ENCODE measurements at regions not wholly inside any gene's neighbourhood (a gene's known extent, or its start where the extent isn't known, plus 50 kb on each side); places are given as distances from the start of the nearest gene placed in this dataset.

DNA sequence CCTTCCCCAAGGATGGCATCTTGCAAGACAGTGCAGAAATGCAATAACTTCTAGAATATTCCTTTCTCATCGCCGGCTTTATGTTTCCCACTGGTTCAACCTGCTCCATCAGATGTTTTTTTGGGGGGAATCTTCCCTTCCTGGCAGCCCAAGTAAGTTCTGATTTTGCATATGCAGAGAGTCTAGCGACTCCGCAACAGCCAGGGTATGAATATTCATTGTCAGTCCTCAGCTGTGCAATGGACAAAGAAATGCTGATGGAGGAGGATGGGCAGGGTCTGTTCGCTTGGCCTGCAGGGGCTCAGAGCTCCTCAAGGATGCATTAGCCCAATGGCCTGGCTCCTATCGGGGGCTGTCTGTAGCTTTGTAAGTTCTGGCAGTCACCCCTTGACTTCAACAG is 358.8 kb upstream of the CCL2 start:
- no peak for FAIRE-seq
- no peaks in the 10 kb centered on the region for H4K20me1 ChIP-seq (replicated peaks; ENCODE audit: control insufficient read depth, extremely low read depth, insufficient read depth, low read length)
- POLR2A ChIA-PET, result no interaction called here

More for the DNA sequence above, 358.8 kb upstream of the CCL2 start:
- dilution Hi-C loops (cut with MboI; ENCODE audit: extremely low pct_ligation_motif_present, low sequenced_read_pairs), result no loop called here
- H3K4me2 ChIP-seq (ENCODE audit: insufficient read depth, low read length), result no peak overlapping the region
- H3K27ac ChIP-seq (ENCODE audit: insufficient read depth, low read depth, low read length), result no peak overlapping the region
- no peaks in the 10 kb centered on the region for H3K4me1 ChIP-seq (ENCODE audit: control insufficient read depth, extremely low read depth, insufficient read depth, low read length)
- intact Hi-C loops (cut with micrococcal nuclease), result no loop called here
- CTCF ChIA-PET, result no interaction called here
- BruUV-seq (replicated peaks), result no TSS peak
- H2AFZ ChIP-seq (ENCODE audit: low read depth, low read length), result no peak overlapping the region
- no peaks in the 10 kb centered on the region for H3K36me3 ChIP-seq (ENCODE audit: control insufficient read depth in 2 of 2, extremely low read depth in 1 of 2, insufficient read depth in 2 of 2, low read length in 2 of 2)
- no peaks in the 10 kb centered on the region for H3K9me1 ChIP-seq (replicated peaks; ENCODE audit: control insufficient read depth, extremely low read depth, insufficient read depth, low read length)
- DNase-seq (ENCODE audit: low read depth, low spot score), result no peak
- no peaks in the 10 kb centered on the region for H3K27me3 ChIP-seq (ENCODE audit: control insufficient read depth in 2 of 2, insufficient read depth in 2 of 2, low read length in 2 of 2)
- TF ChIP-seq POLR2A (IDR thresholded peaks at IDR 0.05; ENCODE audit: low read depth, low read length), result no peak
- no peak for TF ChIP-seq MYC (IDR thresholded peaks at IDR 0.05; ENCODE audit: low read depth, low read length)
- TF ChIP-seq, protein P1, sequence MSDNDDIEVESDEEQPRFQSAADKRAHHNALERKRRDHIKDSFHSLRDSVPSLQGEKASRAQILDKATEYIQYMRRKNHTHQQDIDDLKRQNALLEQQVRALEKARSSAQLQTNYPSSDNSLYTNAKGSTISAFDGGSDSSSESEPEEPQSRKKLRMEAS (IDR thresholded peaks at IDR 0.05; ENCODE audit: insufficient read depth, insufficient read length), result no peak
- no peak for TF ChIP-seq EZH2 (IDR thresholded peaks at IDR 0.05; ENCODE audit: borderline replicate concordance, low read depth, low read length, severe bottlenecking)
- no peak for TF ChIP-seq GATA2 (IDR thresholded peaks at IDR 0.05; ENCODE audit: insufficient read depth, insufficient read length, low read depth, low read length)
- no peak for TF ChIP-seq JUN (IDR thresholded peaks at IDR 0.05; ENCODE audit: borderline replicate concordance, insufficient read depth, insufficient read length, low read depth)
- TF ChIP-seq FOS (IDR thresholded peaks at IDR 0.05; ENCODE audit: borderline replicate concordance, insufficient read depth, low read length), result no peak
- no peak for TF ChIP-seq POLR2AphosphoS5 (IDR thresholded peaks at IDR 0.05; ENCODE audit: insufficient read depth, low read depth, low read length)
- TF ChIP-seq, protein P2, sequence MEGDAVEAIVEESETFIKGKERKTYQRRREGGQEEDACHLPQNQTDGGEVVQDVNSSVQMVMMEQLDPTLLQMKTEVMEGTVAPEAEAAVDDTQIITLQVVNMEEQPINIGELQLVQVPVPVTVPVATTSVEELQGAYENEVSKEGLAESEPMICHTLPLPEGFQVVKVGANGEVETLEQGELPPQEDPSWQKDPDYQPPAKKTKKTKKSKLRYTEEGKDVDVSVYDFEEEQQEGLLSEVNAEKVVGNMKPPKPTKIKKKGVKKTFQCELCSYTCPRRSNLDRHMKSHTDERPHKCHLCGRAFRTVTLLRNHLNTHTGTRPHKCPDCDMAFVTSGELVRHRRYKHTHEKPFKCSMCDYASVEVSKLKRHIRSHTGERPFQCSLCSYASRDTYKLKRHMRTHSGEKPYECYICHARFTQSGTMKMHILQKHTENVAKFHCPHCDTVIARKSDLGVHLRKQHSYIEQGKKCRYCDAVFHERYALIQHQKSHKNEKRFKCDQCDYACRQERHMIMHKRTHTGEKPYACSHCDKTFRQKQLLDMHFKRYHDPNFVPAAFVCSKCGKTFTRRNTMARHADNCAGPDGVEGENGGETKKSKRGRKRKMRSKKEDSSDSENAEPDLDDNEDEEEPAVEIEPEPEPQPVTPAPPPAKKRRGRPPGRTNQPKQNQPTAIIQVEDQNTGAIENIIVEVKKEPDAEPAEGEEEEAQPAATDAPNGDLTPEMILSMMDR (IDR thresholded peaks at IDR 0.05; ENCODE audit: extremely low read depth in 1 of 2, insufficient read depth in 1 of 2, low read depth in 1 of 2, low read length in 2 of 2), result no peak
- no peaks in the 10 kb centered on the region for H3K9me3 ChIP-seq (replicated peaks; ENCODE audit: control insufficient read depth, insufficient read depth, low read length)
- H3K9ac ChIP-seq (replicated peaks; ENCODE audit: extremely low read depth, insufficient read depth, low read length), result no peak overlapping the region
- no peak overlapping the region for H3K4me3 ChIP-seq (replicated peaks in 1 of 3; ENCODE audit: insufficient read depth in 1 of 3, low read depth in 1 of 3, low read length in 3 of 3)
- H3K79me2 ChIP-seq (ENCODE audit: control insufficient read depth, insufficient read depth, low read length), result no peaks in the 10 kb centered on the region

Data from endothelial cell of umbilical vein (primary cell).